Erythroblast (primary cell): ENCODE measurements at regions not wholly inside any gene's neighbourhood (a gene's known extent, or its start where the extent isn't known, plus 50 kb on each side); places are given as distances from the start of the nearest gene placed in this dataset.

ENCODE experiments used
- DNase-seq, 2 experiments: peaks; one replicate each; lab custom pipeline; 2025; lab: John Stamatoyannopoulos, UW
- GATA1 ChIP-seq: IDR thresholded peaks from 2 replicates; pipeline ENCODE4 v1.6.1; 2011; ENCODE audit warnings: low read depth, mild to moderate bottlenecking, control low read depth, low read length, moderate library complexity
- POLR2A ChIP-seq: IDR thresholded peaks from 2 replicates; pipeline ENCODE4 v1.6.1; 2011; ENCODE audit warnings: mild to moderate bottlenecking, low read length

DNA sequence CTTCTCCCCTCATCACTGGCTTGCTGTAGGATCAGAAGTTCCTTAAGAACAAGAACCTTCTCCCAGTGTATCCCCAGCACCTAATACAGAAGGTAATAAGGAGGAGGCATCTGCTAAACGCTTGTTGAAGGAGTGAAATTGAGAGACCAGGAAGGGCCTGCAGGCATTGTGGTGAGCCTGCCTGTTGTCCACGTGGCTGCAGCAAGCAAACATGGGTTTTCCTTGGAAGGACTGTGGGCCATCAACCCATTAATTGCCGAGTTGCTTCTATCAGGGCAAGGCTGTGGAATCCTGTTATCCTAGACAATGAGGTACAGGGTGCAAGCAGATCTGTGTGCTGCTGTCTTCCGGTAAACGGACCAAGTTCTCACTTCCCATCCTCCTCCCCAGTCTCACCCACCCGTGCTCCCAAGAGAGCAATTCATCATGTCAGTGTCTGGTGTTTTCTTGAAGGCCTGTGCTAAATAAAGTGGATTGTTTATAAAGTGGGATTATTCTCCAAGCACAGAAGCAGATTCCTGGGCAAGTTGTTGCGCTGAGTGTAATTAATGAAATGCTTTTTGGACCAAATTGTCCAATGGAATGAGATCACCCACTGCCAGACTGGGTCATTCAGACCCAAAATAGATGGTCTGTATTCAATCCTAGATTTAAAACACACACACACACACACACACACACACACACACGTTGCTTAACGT lies 164.6 kb upstream of the CDYL start:
- DNase-seq: no peak
- TF ChIP-seq GATA1: no peak
- TF ChIP-seq POLR2A: no peak

DNA sequence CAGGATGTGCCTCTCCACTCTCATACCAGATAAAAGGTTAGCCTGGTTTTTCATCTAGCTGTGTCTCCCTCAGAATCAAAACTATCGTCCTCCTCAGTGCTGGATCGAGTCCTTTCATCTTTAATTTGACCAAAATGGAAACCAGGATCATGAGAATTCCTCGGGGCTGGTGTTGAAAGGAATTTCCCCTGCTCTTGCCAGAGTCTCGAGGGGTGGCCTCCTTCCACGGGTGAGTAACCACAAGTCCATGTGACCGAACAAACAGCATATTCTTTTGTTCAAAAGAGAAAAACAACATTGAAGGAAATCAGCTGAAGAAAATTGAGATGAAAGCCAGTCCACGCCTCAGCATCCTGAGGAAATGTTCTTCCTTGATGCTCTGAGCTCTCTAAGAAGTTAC lies 165.9 kb upstream of the CDYL start:
- DNase-seq: no peak

GRCh38 chr6:4608361-4609115 lies 167.7 kb upstream of the CDYL start:
- DNase-seq: no peak
- no peak for TF ChIP-seq GATA1
- TF ChIP-seq POLR2A: no peak

More for the DNA sequence above, 165.9 kb upstream of the CDYL start:
- TF ChIP-seq POLR2A (no peak), GATA1 (no peak)

- no peak for TF ChIP-seq GATA1
- no peak for TF ChIP-seq POLR2A
- no peak for DNase-seq
Observed at GRCh38 chr6:4607793-4608192, 168.4 kb upstream of the CDYL start.

- no peak for TF ChIP-seq GATA1
- no peak for TF ChIP-seq POLR2A
- DNase-seq: no peak
Observed at GRCh38 chr6:4606821-4607704, 169.1 kb upstream of the CDYL start.

- no peak for DNase-seq
- TF ChIP-seq GATA1 (no peak), POLR2A (no peak)
Observed at GRCh38 chr6:4606016-4606415, 170.2 kb upstream of the CDYL start.

GRCh38 chr6:4603856-4604369 lies 172.3 kb upstream of the CDYL start:
- no peak for TF ChIP-seq POLR2A
- TF ChIP-seq GATA1: no peak
- DNase-seq: no peak

- no peak for DNase-seq
- TF ChIP-seq POLR2A: no peak
- TF ChIP-seq GATA1: no peak
Observed at GRCh38 chr6:4603291-4603690, 172.9 kb upstream of the CDYL start.

GRCh38 chr6:4599924-4600323 lies 176.3 kb upstream of the CDYL start:
- TF ChIP-seq GATA1: no peak
- DNase-seq: no peak

DNA sequence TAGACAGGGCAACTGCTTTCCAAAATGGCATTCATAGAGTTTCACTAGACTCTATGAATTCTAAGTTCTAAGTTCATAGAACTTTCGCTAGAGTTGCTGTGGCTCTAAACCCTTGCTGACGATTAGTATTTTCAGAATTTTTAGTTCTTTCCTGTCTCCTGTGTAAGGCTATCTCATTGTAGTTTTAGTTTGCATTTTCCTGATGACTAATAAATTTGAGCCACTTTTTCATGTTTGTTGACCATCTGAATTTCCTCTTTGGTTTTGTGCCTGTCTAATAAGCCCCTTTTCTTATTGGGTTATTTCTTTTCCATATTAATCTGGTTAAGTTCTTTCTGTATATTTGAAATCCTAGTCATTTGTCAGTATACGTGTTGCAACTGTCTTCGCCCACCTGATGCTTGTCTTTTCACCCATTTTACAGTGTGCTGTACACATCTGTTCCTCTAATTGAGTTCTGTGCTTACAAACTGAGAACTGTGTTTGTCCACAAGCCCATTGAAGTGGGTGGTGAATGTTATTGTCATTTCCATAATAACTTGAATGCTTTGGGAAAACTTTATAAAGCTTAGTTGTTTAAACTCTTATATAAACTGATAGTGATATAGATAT lies 177.7 kb upstream of the CDYL start:
- no peak for DNase-seq

GRCh38 chr6:4593951-4594350 lies 182.3 kb upstream of the CDYL start:
- no peak for DNase-seq
- TF ChIP-seq POLR2A (no peak), GATA1 (no peak)

More for the DNA sequence above, 177.7 kb upstream of the CDYL start:
- no peak for TF ChIP-seq GATA1
- TF ChIP-seq POLR2A: no peak

GRCh38 chr6:4592026-4592425 lies 184.2 kb upstream of the CDYL start:
- DNase-seq: no peak
- TF ChIP-seq POLR2A (no peak), GATA1 (no peak)

DNA sequence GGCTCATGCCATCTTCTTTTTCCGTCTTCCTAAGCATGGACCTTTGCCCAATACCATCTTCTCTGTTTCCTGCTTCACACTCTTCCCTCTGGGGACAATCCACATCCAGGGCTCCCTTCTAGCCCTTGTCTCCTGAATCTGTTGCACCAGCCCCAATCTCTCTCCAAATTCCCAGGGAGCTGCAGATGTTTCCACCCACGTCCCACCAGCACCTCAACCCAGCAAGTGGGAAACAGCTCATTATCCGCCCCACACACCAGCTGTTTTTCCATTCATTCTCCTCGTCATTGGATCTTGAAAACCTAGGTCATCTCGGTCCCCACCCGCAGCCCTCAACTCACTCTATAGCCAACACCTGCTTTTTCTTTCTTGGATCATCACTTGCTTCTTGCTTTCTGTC lies 185.0 kb upstream of the CDYL start:
- DNase-seq: no peak
- no peak for TF ChIP-seq POLR2A
- TF ChIP-seq GATA1: no peak

DNA sequence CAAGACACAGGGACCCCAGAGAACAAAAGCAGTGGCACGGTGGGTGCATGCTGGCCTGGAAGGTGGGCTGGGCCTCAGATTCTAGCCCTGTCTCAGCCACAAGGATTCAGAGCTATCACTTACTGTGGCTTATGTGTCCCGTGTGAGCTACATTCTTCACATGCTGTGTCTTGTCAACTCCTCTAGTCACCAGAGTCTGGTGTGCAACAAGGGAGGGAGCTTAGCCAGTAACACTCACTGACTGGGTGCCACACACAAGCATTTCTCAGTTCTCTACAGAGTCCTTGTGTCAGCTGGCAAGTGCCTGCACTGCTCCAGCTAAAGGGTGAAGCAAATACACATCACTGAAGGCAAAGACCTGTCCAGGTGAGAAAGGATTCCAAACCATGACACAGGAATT lies 186.9 kb upstream of the CDYL start:
- TF ChIP-seq GATA1: no peak
- TF ChIP-seq POLR2A: no peak

More for the DNA sequence above, 186.9 kb upstream of the CDYL start:
- DNase-seq: no peak
